T1000 (cell line): ENCODE measurements at regions not wholly inside any gene's neighbourhood (a gene's known extent, or its start where the extent isn't known, plus 50 kb on each side); places are given as distances from the start of the nearest gene placed in this dataset.
"Not testable (repeated sequence)": the region's sequence is repeated elsewhere in the genome, so short reads cannot be mapped to it uniquely, and the experiment has no call there.

ENCODE experiments used
- DNase-seq: peaks from one replicate; lab custom pipeline; 2025; ENCODE audit warnings: mixed read lengths; lab: John Stamatoyannopoulos, UW

DNA sequence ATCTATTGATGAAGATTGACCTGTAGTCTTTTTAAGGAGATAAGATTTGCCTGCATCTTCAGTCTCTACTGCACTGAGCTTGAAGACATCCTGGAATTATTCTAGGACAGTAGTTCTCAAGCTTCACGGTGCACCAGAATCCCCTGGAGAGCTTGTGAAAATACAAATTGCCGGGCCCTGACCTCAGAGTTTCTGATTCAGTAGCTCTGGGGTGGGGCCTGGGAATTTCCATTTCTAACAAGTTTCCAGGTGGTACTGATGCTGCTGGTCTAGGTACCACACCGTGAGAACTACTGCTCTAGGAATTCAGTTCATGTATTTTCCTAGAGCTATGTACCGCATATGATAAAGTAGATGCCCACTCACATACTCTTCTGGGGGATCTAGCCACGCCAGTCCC lies 246.1 kb downstream of the HS3ST3B1 start:
- DNase-seq = no peak

- no peak for DNase-seq
Measured at GRCh38 chr17:14545156-14545906, 244.4 kb downstream of the HS3ST3B1 start.

DNA sequence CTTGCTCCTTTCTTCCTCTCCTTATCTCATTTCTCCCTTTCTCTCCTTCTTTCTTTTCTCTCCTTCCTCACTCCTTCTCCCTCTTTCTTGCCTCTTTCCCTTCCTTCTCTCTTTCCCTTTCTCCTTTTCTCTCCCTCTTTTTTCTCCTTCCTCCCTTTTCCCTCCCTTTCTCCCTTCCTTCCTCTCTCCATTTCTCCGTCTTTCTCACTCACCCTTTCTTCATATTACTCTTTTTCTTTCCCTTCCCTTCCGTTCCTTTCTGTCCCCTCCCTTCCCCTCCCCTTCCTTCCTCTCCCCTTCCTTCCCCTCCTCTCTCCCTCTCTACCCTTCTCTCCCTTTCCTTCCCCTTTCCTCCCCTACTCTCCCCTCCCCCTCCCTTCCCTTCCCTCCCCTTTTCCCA lies 240.8 kb downstream of the HS3ST3B1 start:
- no peak for DNase-seq

DNA sequence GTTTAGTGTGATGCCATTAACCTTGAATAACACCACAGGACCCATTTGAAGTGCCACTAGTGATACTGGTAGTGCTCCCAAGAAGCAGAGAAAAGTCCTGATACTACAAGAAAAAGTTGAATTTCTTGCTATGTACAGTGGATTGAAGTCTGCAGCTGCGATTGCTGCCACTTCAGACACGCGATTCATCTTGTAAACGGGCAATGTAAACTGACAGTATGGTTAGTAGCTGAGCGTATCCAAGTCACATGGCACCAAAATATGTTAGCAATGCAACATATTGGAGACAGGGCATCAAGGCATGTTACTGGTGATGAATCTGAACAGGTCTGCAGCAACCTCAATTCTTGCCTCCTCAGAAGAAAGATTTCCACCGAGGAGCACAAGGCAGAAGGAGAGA lies 238.9 kb downstream of the HS3ST3B1 start:
- DNase-seq = no peak

GRCh38 chr17:14532242-14532641 lies 231.4 kb downstream of the HS3ST3B1 start:
- DNase-seq = not testable (repeated sequence)

DNA sequence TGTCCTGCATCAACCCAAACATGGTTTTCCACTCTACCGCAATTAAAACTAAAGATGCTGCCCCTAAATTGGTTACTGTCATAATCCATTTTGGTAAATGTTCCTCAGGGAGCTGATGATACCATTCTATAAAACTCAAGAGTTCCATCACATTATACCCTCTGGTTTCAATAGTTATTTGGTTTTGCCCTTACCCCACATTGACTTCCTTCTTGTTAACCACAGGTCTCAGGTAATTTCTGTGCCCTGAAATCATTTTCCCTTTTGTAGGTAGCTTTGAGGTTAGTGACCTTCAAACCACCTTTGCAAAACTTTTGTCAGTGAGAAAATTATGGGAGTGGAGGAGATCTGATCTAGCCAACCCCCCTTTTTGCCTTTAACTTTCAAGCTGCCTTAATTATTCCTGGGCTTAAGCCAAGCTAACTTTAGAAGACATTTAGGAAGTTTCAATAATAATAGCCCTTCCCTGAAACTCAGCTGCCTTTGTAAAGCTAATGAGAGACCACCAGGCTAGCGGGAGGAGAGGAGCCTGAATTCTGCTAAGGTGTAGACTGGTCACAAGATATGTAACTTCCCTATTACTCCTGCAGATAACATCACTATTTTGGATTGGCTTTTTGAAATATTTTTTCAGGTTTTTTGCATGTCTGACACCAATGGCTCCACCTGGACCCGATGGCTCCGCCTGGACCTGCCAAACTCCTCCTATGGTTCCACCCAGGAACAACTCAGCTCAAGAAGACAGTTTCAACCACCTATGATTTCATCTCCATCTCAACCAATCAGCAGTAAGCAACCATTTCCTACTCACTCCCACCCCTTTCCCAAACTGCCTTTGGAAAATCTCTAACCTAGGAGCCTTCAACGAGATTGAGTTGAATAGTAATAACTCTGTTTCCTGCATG lies 224.9 kb downstream of the HS3ST3B1 start:
- no peak for DNase-seq

DNA sequence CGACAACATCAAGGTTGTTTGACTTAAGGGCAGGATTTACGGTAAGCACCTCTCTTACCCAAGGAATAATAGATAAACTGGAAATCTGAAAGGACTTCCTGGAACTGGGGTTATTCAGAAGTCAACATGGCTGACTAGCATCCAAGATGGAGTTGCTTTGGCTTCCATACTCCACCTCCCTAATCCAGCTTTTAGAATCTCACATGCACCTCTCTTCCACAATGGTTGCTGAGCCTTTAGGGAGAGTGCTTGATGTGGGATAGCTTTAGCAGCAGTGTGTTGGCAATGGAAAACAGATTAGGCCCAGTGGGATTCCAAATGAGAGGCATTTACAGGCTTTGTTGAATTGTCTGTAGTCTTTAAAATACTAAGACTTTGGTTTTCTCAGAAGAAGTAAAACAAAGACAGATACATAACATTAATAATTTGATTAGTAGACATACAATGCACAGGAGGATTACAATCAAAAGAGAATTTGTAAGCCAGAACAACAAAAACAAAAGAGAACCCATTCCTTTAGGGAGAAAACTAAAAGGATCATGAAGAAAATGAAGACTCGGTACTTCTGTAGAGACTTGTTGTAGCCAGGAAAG lies 222.0 kb downstream of the HS3ST3B1 start:
- DNase-seq = no peak

- not testable (repeated sequence) for DNase-seq
Measured at GRCh38 chr17:14518919-14519318, 218.0 kb downstream of the HS3ST3B1 start.

GRCh38 chr17:14514973-14515372 lies 214.1 kb downstream of the HS3ST3B1 start:
- DNase-seq = no peak

GRCh38 chr17:14513835-14514234 lies 213.0 kb downstream of the HS3ST3B1 start:
- no peak for DNase-seq

DNA sequence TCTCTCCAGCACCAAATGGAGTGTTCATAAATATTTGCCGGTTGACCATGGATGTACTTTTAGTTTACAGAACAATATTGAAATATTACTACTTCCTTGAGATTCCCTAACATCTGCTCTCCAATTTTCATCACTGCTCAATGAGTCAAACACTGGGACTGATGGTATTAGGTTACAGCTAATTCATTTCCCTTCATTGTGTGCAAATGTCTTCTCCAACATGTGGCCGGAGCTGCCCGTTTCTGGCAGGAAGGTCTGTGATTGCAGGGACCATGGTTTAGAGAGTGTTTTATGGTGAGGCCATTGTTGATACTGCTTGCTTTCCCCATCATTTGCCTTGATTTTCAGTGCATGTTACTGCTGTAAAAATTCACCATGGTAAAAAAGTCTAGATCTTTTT lies 209.3 kb downstream of the HS3ST3B1 start:
- DNase-seq = no peak

GRCh38 chr17:14508156-14508555 lies 207.3 kb downstream of the HS3ST3B1 start:
- DNase-seq = no peak

- DNase-seq = no peak
Measured at GRCh38 chr17:14506364-14506763, 205.5 kb downstream of the HS3ST3B1 start.

DNA sequence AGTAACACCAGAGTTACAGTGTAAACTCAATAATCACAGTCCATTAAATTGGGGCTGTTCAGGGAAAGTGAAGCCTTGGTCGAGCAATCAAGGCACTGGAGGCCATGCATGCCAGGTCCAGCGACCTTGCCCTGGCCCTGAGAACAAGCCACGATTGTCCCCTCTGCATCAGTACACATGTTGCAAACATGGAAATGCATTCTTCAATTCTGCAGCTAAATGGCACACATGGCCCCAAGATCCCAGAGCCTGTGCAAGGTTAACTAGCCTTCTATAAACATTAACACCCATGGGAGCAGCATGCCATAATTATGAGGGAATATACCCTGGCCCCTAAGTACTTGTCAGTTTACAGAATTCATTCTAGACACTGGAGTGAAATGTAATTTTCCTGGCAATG lies 204.7 kb downstream of the HS3ST3B1 start:
- DNase-seq = no peak

- DNase-seq = no peak
Measured at GRCh38 chr17:14499976-14500375, 199.1 kb downstream of the HS3ST3B1 start.

GRCh38 chr17:14498812-14499211 lies 197.9 kb downstream of the HS3ST3B1 start:
- DNase-seq = no peak

GRCh38 chr17:14494161-14494560 lies 193.3 kb downstream of the HS3ST3B1 start:
- DNase-seq = no peak

- DNase-seq = no peak
Measured at GRCh38 chr17:14489986-14490385, 189.1 kb downstream of the HS3ST3B1 start.

GRCh38 chr17:14488958-14489550 lies 188.2 kb downstream of the HS3ST3B1 start:
- DNase-seq = no peak

DNA sequence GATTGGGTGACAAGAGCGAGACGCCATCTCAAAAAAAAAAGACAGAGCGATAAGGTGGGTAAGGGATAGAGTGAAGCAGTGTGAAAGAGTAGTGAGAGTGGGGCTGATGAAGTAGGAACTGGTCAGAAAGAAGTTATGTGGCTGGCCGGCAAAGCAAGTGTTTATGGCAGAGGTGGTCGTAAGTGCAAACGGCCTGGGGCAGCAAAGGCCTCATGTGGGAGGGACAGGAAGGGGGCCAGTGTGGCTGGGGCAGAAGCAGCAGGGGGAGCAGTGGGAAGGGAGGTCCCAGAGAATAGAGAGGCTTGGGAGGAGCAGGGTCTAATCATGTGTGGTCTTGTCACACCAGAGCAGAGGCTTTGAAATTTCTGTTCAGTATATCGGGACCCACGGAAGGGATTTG lies 186.2 kb downstream of the HS3ST3B1 start:
- DNase-seq = no peak

DNA sequence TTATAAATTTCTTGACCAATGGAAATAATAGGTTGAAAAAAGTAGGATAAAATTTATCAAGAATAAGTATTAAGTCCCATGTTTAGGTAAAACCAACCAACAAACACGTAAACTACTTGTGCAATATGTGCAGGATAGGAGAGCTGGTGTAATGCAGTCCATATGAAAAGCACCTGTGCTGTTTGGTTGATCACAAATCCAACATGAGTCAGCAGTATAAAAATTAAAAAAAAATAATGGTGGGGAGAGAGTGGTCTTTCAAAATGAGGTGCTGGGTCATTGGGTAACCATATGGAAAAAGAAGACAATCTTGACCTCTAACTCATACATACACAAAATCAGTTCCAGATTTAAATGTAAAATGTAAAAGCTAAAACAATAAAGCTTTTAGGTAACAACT lies 181.8 kb downstream of the HS3ST3B1 start:
- no peak for DNase-seq

DNA sequence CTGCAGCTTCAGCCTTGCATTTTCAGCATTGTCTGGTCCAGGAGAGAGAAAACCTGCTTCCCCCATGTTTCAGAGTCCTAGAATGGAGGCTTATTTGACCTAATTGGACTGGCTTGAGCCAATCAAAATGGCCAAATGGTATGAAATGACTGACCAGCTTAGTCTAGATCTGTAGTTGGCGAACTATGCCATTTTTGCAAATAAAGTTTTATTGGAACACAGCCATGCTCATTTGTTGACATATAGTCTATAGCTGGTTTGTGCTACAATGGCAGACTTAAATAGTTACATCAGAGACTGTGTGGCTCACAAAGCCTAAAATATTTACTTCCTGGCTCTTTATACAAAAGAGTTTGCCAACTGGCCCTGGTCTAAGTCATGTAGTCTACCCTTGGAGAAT lies 180.8 kb downstream of the HS3ST3B1 start:
- DNase-seq = no peak
